ENCODE measurements at regions not wholly inside any gene's neighbourhood (a gene's known extent, or its start where the extent isn't known, plus 50 kb on each side); places are given as distances from the start of the nearest gene placed in this dataset.

- DNase-seq, result no peak
These were observed 794.3 kb downstream of the NR2F2 start for GRCh38 chr15:97124790-97125189.

GRCh38 chr15:97126553-97127233 lies 796.2 kb downstream of the NR2F2 start:
- DNase-seq, result no peak

- DNase-seq, result no peak
These were observed 799.2 kb downstream of the NR2F2 start for GRCh38 chr15:97129674-97130073.

GRCh38 chr15:97140216-97140615 lies 809.7 kb downstream of the NR2F2 start:
- DNase-seq, result peak; percentile 21

GRCh38 chr15:97141360-97141759 lies 810.9 kb downstream of the NR2F2 start:
- DNase-seq, result no peak

GRCh38 chr15:97141871-97142270 lies 811.4 kb downstream of the NR2F2 start:
- DNase-seq, result no peak

GRCh38 chr15:97143592-97144376 lies 813.3 kb downstream of the NR2F2 start:
- DNase-seq, result no peak

- no peak for DNase-seq
These were observed 813.8 kb downstream of the NR2F2 start for GRCh38 chr15:97144377-97144711.

GRCh38 chr15:97146929-97147870 lies 813.3 kb upstream of the ARRDC4 start:
- DNase-seq, result no peak

GRCh38 chr15:97153356-97153965 lies 807.0 kb upstream of the ARRDC4 start:
- DNase-seq, result no peak

GRCh38 chr15:97156739-97157265 lies 803.7 kb upstream of the ARRDC4 start:
- no peak for DNase-seq

- DNase-seq, result no peak
These were observed 797.6 kb upstream of the ARRDC4 start for GRCh38 chr15:97162805-97163495.

- no peak for DNase-seq
These were observed 795.3 kb upstream of the ARRDC4 start for GRCh38 chr15:97165205-97165604.

- peak; percentile 28 for DNase-seq
These were observed 791.6 kb upstream of the ARRDC4 start for GRCh38 chr15:97168704-97169475.

- DNase-seq, result no peak
These were observed 788.9 kb upstream of the ARRDC4 start for GRCh38 chr15:97171556-97171955.

- DNase-seq, result no peak
These were observed 785.5 kb upstream of the ARRDC4 start for GRCh38 chr15:97174886-97175540.

GRCh38 chr15:97177151-97177577 lies 783.3 kb upstream of the ARRDC4 start:
- DNase-seq, result no peak

GRCh38 chr15:97182581-97182980 lies 777.9 kb upstream of the ARRDC4 start:
- DNase-seq, result no peak

GRCh38 chr15:97189162-97189780 lies 771.2 kb upstream of the ARRDC4 start:
- no peak for DNase-seq

- no peak for DNase-seq
These were observed 765.8 kb upstream of the ARRDC4 start for GRCh38 chr15:97194750-97195149.

All from NCI-H524 treated with DMSO at 0.1 percent for 48 hours (cell line).